Nephron (organoid): ENCODE measurements at regions not wholly inside any gene's neighbourhood (a gene's known extent, or its start where the extent isn't known, plus 50 kb on each side); places are given as distances from the start of the nearest gene placed in this dataset.

ENCODE experiments used
- H3K27ac Mint-ChIP-seq, 3 experiments: 2 replicates each; pipeline ENCODE4 v1.8.0; 2020; ENCODE audit warnings: mixed read lengths in 3 of 3, mild to moderate bottlenecking in 2 of 3, moderate library complexity in 1 of 3
- H3K27me3 Mint-ChIP-seq: 2 replicates; pipeline ENCODE4 v1.8.0; 2021; ENCODE audit warnings: low read depth, mild to moderate bottlenecking, moderate library complexity, mixed read lengths
- H3K36me3 Mint-ChIP-seq: 2 replicates; pipeline ENCODE4 v1.8.0; 2020; ENCODE audit warnings: low read depth, mixed read lengths
- H3K4me1 Mint-ChIP-seq: 2 replicates; pipeline ENCODE4 v1.8.0; 2020; ENCODE audit warnings: mixed read lengths
- H3K4me3 Mint-ChIP-seq, 3 experiments: 2 replicates each; pipeline ENCODE4 v1.8.0; 2020; ENCODE audit warnings: mild to moderate bottlenecking in 3 of 3, mixed read lengths in 3 of 3, moderate library complexity in 2 of 3
- H3K9me3 Mint-ChIP-seq: 2 replicates; pipeline ENCODE4 v1.8.0; 2020; ENCODE audit warnings: mixed read lengths
- CTCF ChIP-seq, 3 experiments: fragments of 200-600 bp; sonication (generic); IDR thresholded peaks; one replicate each; pipeline ENCODE4 v1.5.0; 2021; ENCODE audit warnings: antibody characterized with exemption in 3 of 3; ENCODE audit not compliant: unreplicated experiment in 3 of 3

- H3K27me3 Mint-ChIP-seq, result no peaks in the 10 kb centered on the region
- H3K9me3 Mint-ChIP-seq, result peaks cover 4% of the 10 kb centered on the region
- no peak overlapping the region for H3K4me3 Mint-ChIP-seq
- no peak for TF ChIP-seq CTCF (IDR thresholded peaks at IDR 0.05; ENCODE audit: unreplicated experiment in 3 of 3)
- no peaks in the 10 kb centered on the region for H3K36me3 Mint-ChIP-seq
- no peak overlapping the region for H3K27ac Mint-ChIP-seq
- H3K4me1 Mint-ChIP-seq, result no peaks in the 10 kb centered on the region
Measured at GRCh38 chr4:29175291-29175690, 1544.9 kb upstream of the PCDH7 start.

DNA sequence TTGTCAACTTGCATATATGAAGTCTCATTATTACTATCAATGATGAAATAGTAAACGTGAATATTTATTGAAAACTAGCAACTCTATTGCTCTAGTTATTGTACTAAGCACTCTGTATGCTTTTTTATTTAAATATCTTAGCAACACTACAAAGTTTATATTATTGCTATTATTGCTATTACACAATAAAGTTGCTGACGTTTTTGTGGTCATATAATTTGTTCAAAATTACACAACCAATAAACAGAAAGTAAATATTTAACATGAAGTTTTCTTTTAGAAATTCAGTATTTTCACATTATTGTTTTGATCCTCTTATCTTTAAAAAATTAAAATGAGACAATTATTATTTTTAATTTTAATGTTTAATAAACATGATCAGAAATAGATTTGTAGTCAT, 1521.1 kb upstream of the PCDH7 start:
- Mint-ChIP-seq H3K4me3 (no peak overlapping the region), H3K4me1 (no peaks in the 10 kb centered on the region), H3K36me3 (no peaks in the 10 kb centered on the region), H3K27me3 (no peaks in the 10 kb centered on the region), H3K27ac (no peak overlapping the region), H3K9me3 (no peaks in the 10 kb centered on the region)
- TF ChIP-seq CTCF (IDR thresholded peaks at IDR 0.05; ENCODE audit: unreplicated experiment in 3 of 3), result no peak

- TF ChIP-seq CTCF (IDR thresholded peaks at IDR 0.05; ENCODE audit: unreplicated experiment in 3 of 3), result no peak
- no peak overlapping the region for H3K27ac Mint-ChIP-seq
- no peak overlapping the region for H3K4me3 Mint-ChIP-seq
- no peaks in the 10 kb centered on the region for H3K9me3 Mint-ChIP-seq
- no peaks in the 10 kb centered on the region for H3K36me3 Mint-ChIP-seq
- no peaks in the 10 kb centered on the region for H3K27me3 Mint-ChIP-seq
- H3K4me1 Mint-ChIP-seq, result no peaks in the 10 kb centered on the region
Measured at GRCh38 chr4:29199485-29199884, 1520.7 kb upstream of the PCDH7 start.

- no peaks in the 10 kb centered on the region for H3K9me3 Mint-ChIP-seq
- H3K4me1 Mint-ChIP-seq, result no peaks in the 10 kb centered on the region
- no peaks in the 10 kb centered on the region for H3K36me3 Mint-ChIP-seq
- no peak overlapping the region for H3K27ac Mint-ChIP-seq
- H3K27me3 Mint-ChIP-seq, result no peaks in the 10 kb centered on the region
- no peak for TF ChIP-seq CTCF (IDR thresholded peaks at IDR 0.05; ENCODE audit: unreplicated experiment in 3 of 3)
- H3K4me3 Mint-ChIP-seq, result no peak overlapping the region
Measured at GRCh38 chr4:29213020-29213419, 1507.1 kb upstream of the PCDH7 start.

DNA sequence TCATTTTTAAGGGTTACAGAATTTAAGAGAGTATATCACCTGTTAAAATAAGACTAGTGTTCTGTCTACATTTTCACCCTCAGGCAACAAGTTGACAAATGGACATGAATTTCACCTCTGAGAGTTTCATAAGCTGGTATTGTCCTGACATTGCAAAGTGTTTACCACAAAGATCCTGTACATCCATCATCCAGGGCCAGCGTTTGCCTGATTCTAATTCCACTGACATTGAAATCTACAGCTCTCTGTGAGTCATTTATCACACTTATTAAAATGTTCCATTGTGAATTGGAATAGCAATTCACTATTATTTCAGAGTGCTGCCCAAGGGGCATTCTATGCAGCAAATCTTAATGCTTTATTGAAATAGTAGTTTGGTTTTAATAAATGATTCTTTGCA, 1499.4 kb upstream of the PCDH7 start:
- H3K36me3 Mint-ChIP-seq, result no peaks in the 10 kb centered on the region
- no peaks in the 10 kb centered on the region for H3K27me3 Mint-ChIP-seq
- H3K27ac Mint-ChIP-seq, result no peak overlapping the region
- H3K4me1 Mint-ChIP-seq, result no peaks in the 10 kb centered on the region
- no peak for TF ChIP-seq CTCF (IDR thresholded peaks at IDR 0.05; ENCODE audit: unreplicated experiment in 3 of 3)
- no peaks in the 10 kb centered on the region for H3K9me3 Mint-ChIP-seq
- no peak overlapping the region for H3K4me3 Mint-ChIP-seq

- Mint-ChIP-seq H3K36me3 (no peaks in the 10 kb centered on the region), H3K9me3 (no peaks in the 10 kb centered on the region), H3K4me1 (no peaks in the 10 kb centered on the region), H3K27ac (no peak overlapping the region), H3K4me3 (no peak overlapping the region), H3K27me3 (no peaks in the 10 kb centered on the region)
- no peak for TF ChIP-seq CTCF (IDR thresholded peaks at IDR 0.05; ENCODE audit: unreplicated experiment in 3 of 3)
Measured at GRCh38 chr4:29224911-29225310, 1495.3 kb upstream of the PCDH7 start.
